ENCODE measurements at regions not wholly inside any gene's neighbourhood (a gene's known extent, or its start where the extent isn't known, plus 50 kb on each side); places are given as distances from the start of the nearest gene placed in this dataset.
"Not testable (repeated sequence)": the region's sequence is repeated elsewhere in the genome, so short reads cannot be mapped to it uniquely, and the experiment has no call there.

GRCh38 chr10:16116404-16117304 lies 256.3 kb upstream of the MINDY3 start:
- DNase-seq (ENCODE audit: low read depth, low spot score): peak; percentile 28

- no peak for DNase-seq (ENCODE audit: low read depth, low spot score)
Observed at GRCh38 chr10:16117305-16117695, 257.0 kb upstream of the MINDY3 start.

- no peak for DNase-seq (ENCODE audit: low read depth, low spot score)
Observed at GRCh38 chr10:16119445-16119844, 259.1 kb upstream of the MINDY3 start.

GRCh38 chr10:16120563-16120962 lies 260.3 kb upstream of the MINDY3 start:
- DNase-seq (ENCODE audit: low read depth, low spot score): no peak

- DNase-seq (ENCODE audit: low read depth, low spot score): no peak
Observed at GRCh38 chr10:16141499-16141898, 281.2 kb upstream of the MINDY3 start.

GRCh38 chr10:16146993-16147392 lies 286.7 kb upstream of the MINDY3 start:
- no peak for DNase-seq (ENCODE audit: low read depth, low spot score)

GRCh38 chr10:16155834-16156233 lies 281.0 kb upstream of the PTER start:
- DNase-seq (ENCODE audit: low read depth, low spot score): peak; percentile 12

- no peak for DNase-seq (ENCODE audit: low read depth, low spot score)
Observed at GRCh38 chr10:16156681-16157080, 280.1 kb upstream of the PTER start.

GRCh38 chr10:16165067-16165466 lies 271.7 kb upstream of the PTER start:
- DNase-seq (ENCODE audit: low read depth, low spot score): not testable (repeated sequence)

- DNase-seq (ENCODE audit: low read depth, low spot score): no peak
Observed at GRCh38 chr10:16182144-16182543, 254.7 kb upstream of the PTER start.

- DNase-seq (ENCODE audit: low read depth, low spot score): no peak
Observed at GRCh38 chr10:16182688-16183087, 254.1 kb upstream of the PTER start.

- no peak for DNase-seq (ENCODE audit: low read depth, low spot score)
Observed at GRCh38 chr10:16184096-16184597, 252.7 kb upstream of the PTER start.

GRCh38 chr10:16184906-16185305 lies 251.9 kb upstream of the PTER start:
- DNase-seq (ENCODE audit: low read depth, low spot score): no peak

- peak; percentile 50 for DNase-seq (ENCODE audit: low read depth, low spot score)
Observed at GRCh38 chr10:16186564-16186963, 250.2 kb upstream of the PTER start.

- no peak for DNase-seq (ENCODE audit: low read depth, low spot score)
Observed at GRCh38 chr10:16187161-16187560, 249.6 kb upstream of the PTER start.

GRCh38 chr10:16192337-16192736 lies 244.5 kb upstream of the PTER start:
- no peak for DNase-seq (ENCODE audit: low read depth, low spot score)

- DNase-seq (ENCODE audit: low read depth, low spot score): no peak
Observed at GRCh38 chr10:16193241-16193640, 243.6 kb upstream of the PTER start.

- no peak for DNase-seq (ENCODE audit: low read depth, low spot score)
Observed at GRCh38 chr10:16195178-16195769, 241.5 kb upstream of the PTER start.

- DNase-seq (ENCODE audit: low read depth, low spot score): peak; percentile 76
Observed at GRCh38 chr10:16195894-16196293, 240.9 kb upstream of the PTER start.

GRCh38 chr10:16199216-16199615 lies 237.6 kb upstream of the PTER start:
- DNase-seq (ENCODE audit: low read depth, low spot score): no peak

GRCh38 chr10:16223618-16224017 lies 213.2 kb upstream of the PTER start:
- DNase-seq (ENCODE audit: low read depth, low spot score): not testable (repeated sequence)

- no peak for DNase-seq (ENCODE audit: low read depth, low spot score)
Observed at GRCh38 chr10:16227674-16228073, 209.1 kb upstream of the PTER start.

GRCh38 chr10:16231176-16231575 lies 205.6 kb upstream of the PTER start:
- DNase-seq (ENCODE audit: low read depth, low spot score): no peak

Measured in iPS DF 19.7 (cell line).